ENCODE measurements at regions not wholly inside any gene's neighbourhood (a gene's known extent, or its start where the extent isn't known, plus 50 kb on each side); places are given as distances from the start of the nearest gene placed in this dataset.

DNA sequence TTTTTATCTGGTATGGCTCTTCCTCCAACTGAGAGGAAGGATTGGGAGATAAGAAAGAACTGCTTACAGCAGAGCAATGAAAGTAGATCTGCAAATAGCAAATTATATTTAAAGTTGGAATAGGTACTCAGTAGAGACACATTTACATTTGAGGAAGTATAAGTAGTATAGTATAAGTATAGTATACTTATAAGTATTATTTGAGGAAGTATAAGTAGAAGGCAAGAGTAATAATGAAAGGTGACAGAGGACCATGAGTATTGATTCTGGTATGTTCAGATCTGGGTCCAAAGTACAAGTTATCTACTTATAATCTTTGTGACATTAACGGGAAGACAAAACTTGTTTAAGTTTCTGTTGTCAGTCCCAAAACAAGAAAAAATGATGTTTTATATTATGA, 527.6 kb upstream of the SORCS1 start:
- H3K27me3 ChIP-seq (ENCODE audit: insufficient read depth, poor library complexity, severe bottlenecking): no peaks in the 10 kb centered on the region
- no peak for TF ChIP-seq CTCF (IDR thresholded peaks at IDR 0.05; ENCODE audit: poor library complexity, severe bottlenecking)
- no peaks in the 10 kb centered on the region for H3K4me1 ChIP-seq (ENCODE audit: insufficient read depth, poor library complexity, severe bottlenecking)
- H3K9me3 ChIP-seq (ENCODE audit: severe bottlenecking): no peaks in the 10 kb centered on the region
- H3K36me3 ChIP-seq (ENCODE audit: low read depth): no peaks in the 10 kb centered on the region
- H3K4me3 ChIP-seq (ENCODE audit: severe bottlenecking): no peak overlapping the region
- no peak for ATAC-seq (ENCODE audit: low read depth)
- DNase-seq (ENCODE audit: low spot score): no peak
- no peak overlapping the region for H3K27ac ChIP-seq (ENCODE audit: poor library complexity, severe bottlenecking)

GRCh38 chr10:107689323-107689722, 524.8 kb upstream of the SORCS1 start:
- ATAC-seq (ENCODE audit: low read depth): no peak
- TF ChIP-seq CTCF (IDR thresholded peaks at IDR 0.05; ENCODE audit: poor library complexity, severe bottlenecking): no peak
- H3K36me3 ChIP-seq (ENCODE audit: low read depth): no peaks in the 10 kb centered on the region
- H3K4me3 ChIP-seq (ENCODE audit: severe bottlenecking): no peak overlapping the region
- no peaks in the 10 kb centered on the region for H3K9me3 ChIP-seq (ENCODE audit: severe bottlenecking)
- DNase-seq (ENCODE audit: low spot score): no peak
- H3K4me1 ChIP-seq (ENCODE audit: insufficient read depth, poor library complexity, severe bottlenecking): no peaks in the 10 kb centered on the region
- no peak overlapping the region for H3K27ac ChIP-seq (ENCODE audit: poor library complexity, severe bottlenecking)
- H3K27me3 ChIP-seq (ENCODE audit: insufficient read depth, poor library complexity, severe bottlenecking): no peaks in the 10 kb centered on the region

- no peaks in the 10 kb centered on the region for H3K36me3 ChIP-seq (ENCODE audit: low read depth)
- no peak for TF ChIP-seq CTCF (IDR thresholded peaks at IDR 0.05; ENCODE audit: poor library complexity, severe bottlenecking)
- no peak overlapping the region for H3K4me3 ChIP-seq (ENCODE audit: severe bottlenecking)
- H3K27me3 ChIP-seq (ENCODE audit: insufficient read depth, poor library complexity, severe bottlenecking): no peaks in the 10 kb centered on the region
- no peaks in the 10 kb centered on the region for H3K9me3 ChIP-seq (ENCODE audit: severe bottlenecking)
- no peaks in the 10 kb centered on the region for H3K4me1 ChIP-seq (ENCODE audit: insufficient read depth, poor library complexity, severe bottlenecking)
- DNase-seq (ENCODE audit: low spot score): no peak
- ATAC-seq (ENCODE audit: low read depth): no peak; the same call in 2 of the 3 replicates
- no peak overlapping the region for H3K27ac ChIP-seq (ENCODE audit: poor library complexity, severe bottlenecking)
Measured at GRCh38 chr10:107687701-107688100, 523.2 kb upstream of the SORCS1 start.

- no peaks in the 10 kb centered on the region for H3K27me3 ChIP-seq (ENCODE audit: insufficient read depth, poor library complexity, severe bottlenecking)
- no peak overlapping the region for H3K4me3 ChIP-seq (ENCODE audit: severe bottlenecking)
- no peak for TF ChIP-seq CTCF (IDR thresholded peaks at IDR 0.05; ENCODE audit: poor library complexity, severe bottlenecking)
- no peak for ATAC-seq (ENCODE audit: low read depth)
- no peaks in the 10 kb centered on the region for H3K36me3 ChIP-seq (ENCODE audit: low read depth)
- H3K4me1 ChIP-seq (ENCODE audit: insufficient read depth, poor library complexity, severe bottlenecking): no peaks in the 10 kb centered on the region
- no peak for DNase-seq (ENCODE audit: low spot score)
- no peaks in the 10 kb centered on the region for H3K9me3 ChIP-seq (ENCODE audit: severe bottlenecking)
- no peak overlapping the region for H3K27ac ChIP-seq (ENCODE audit: poor library complexity, severe bottlenecking)
Measured at GRCh38 chr10:107686095-107686494, 521.6 kb upstream of the SORCS1 start.

DNA sequence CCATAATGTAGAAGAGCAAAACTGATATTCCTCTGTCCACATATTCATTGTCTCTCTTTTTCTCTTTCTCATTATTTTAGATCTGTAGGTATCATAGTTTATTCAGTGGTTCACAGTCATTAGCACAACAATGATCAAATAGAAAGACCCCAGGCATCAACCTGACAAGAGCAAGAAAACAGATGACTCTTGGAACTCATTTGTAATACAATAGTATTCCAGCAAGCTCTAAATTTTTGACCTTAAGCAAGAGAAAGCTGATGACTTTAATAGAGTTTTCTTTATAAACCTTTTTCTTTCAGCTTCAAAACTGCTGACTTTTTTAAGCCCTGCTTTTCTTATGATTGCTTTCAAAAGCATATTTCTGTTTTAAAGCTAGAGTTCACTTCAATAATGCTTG, 507.5 kb upstream of the SORCS1 start:
- ATAC-seq (ENCODE audit: low read depth) (no peak), DNase-seq (ENCODE audit: low spot score) (no peak)
- H3K27me3 ChIP-seq (ENCODE audit: insufficient read depth, poor library complexity, severe bottlenecking): no peaks in the 10 kb centered on the region
- H3K4me1 ChIP-seq (ENCODE audit: insufficient read depth, poor library complexity, severe bottlenecking): no peaks in the 10 kb centered on the region
- H3K36me3 ChIP-seq (ENCODE audit: low read depth): no peaks in the 10 kb centered on the region
- no peaks in the 10 kb centered on the region for H3K9me3 ChIP-seq (ENCODE audit: severe bottlenecking)
- no peak overlapping the region for H3K4me3 ChIP-seq (ENCODE audit: severe bottlenecking)
- no peak for TF ChIP-seq CTCF (IDR thresholded peaks at IDR 0.05; ENCODE audit: poor library complexity, severe bottlenecking)
- H3K27ac ChIP-seq (ENCODE audit: poor library complexity, severe bottlenecking): no peak overlapping the region
